ENCODE measurements at regions not wholly inside any gene's neighbourhood (a gene's known extent, or its start where the extent isn't known, plus 50 kb on each side); places are given as distances from the start of the nearest gene placed in this dataset.

GRCh38 chr21:19392390-19392789 is 988.8 kb upstream of the TMPRSS15 start:
- intact Hi-C loops (cut with DNase I): no loop called here
- no peaks in the 10 kb centered on the region for H3K9me3 ChIP-seq
- H3K4me1 ChIP-seq: no peaks in the 10 kb centered on the region
- H3K27ac ChIP-seq (replicated peaks in 1 of 4): no peak overlapping the region
- 55% methylated on average over 4 of the region's 4 CpGs for WGBS
- no peaks in the 10 kb centered on the region for H3K27me3 ChIP-seq
- H3K4me3 ChIP-seq: no peak overlapping the region
- DNase-seq (ENCODE audit: extremely low spot score): no peak
- no peak for TF ChIP-seq EP300 (IDR thresholded peaks at IDR 0.05)
- TF ChIP-seq POLR2A (IDR thresholded peaks at IDR 0.05; ENCODE audit: low read depth): no peak
- H3K36me3 ChIP-seq: no peaks in the 10 kb centered on the region

DNA sequence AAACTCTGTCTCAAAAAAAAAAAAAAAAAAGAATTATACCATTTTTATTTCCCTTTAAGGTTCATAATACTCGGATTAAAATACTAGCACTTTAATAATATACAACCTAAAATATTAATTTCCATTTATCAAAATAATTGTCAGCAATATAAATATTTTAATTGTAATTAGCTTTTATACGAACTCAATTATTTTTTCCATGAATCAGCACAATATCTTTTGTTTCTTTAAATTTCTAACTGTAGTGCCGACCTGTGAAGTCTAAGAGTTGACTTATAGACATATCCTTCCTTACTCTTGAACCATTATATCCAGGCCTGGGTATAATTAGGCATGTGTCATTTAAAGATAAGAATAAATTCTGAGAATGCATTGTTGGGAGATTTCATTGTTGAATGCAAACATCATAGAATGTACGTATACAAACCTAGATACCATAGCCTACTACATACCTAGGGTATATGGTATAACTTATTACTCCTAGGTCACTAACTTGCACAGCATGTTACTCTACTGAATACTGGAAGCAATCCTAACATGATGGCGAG is 996.7 kb upstream of the TMPRSS15 start:
- intact Hi-C loops (cut with DNase I): no loop called here
- no peak overlapping the region for H3K27ac ChIP-seq (replicated peaks in 1 of 4)
- no peaks in the 10 kb centered on the region for H3K36me3 ChIP-seq
- WGBS: 81% methylated on average over 5 of the region's 5 CpGs
- no peak for DNase-seq (ENCODE audit: extremely low spot score)
- H3K27me3 ChIP-seq: no peaks in the 10 kb centered on the region
- H3K4me1 ChIP-seq: no peaks in the 10 kb centered on the region
- no peaks in the 10 kb centered on the region for H3K9me3 ChIP-seq
- no peak overlapping the region for H3K4me3 ChIP-seq
- no peak for TF ChIP-seq EP300 (IDR thresholded peaks at IDR 0.05)
- no peak for TF ChIP-seq POLR2AphosphoS5 (IDR thresholded peaks at IDR 0.05)
- no peak for TF ChIP-seq POLR2A (IDR thresholded peaks at IDR 0.05; ENCODE audit: low read depth)
- TF ChIP-seq, protein P1, sequence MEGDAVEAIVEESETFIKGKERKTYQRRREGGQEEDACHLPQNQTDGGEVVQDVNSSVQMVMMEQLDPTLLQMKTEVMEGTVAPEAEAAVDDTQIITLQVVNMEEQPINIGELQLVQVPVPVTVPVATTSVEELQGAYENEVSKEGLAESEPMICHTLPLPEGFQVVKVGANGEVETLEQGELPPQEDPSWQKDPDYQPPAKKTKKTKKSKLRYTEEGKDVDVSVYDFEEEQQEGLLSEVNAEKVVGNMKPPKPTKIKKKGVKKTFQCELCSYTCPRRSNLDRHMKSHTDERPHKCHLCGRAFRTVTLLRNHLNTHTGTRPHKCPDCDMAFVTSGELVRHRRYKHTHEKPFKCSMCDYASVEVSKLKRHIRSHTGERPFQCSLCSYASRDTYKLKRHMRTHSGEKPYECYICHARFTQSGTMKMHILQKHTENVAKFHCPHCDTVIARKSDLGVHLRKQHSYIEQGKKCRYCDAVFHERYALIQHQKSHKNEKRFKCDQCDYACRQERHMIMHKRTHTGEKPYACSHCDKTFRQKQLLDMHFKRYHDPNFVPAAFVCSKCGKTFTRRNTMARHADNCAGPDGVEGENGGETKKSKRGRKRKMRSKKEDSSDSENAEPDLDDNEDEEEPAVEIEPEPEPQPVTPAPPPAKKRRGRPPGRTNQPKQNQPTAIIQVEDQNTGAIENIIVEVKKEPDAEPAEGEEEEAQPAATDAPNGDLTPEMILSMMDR (IDR thresholded peaks at IDR 0.05): no peak

- Histone ChIP-seq H3K4me1 (no peaks in the 10 kb centered on the region), H3K27me3 (no peaks in the 10 kb centered on the region), H3K9me3 (no peaks in the 10 kb centered on the region), H3K36me3 (no peaks in the 10 kb centered on the region), H3K4me3 (no peak overlapping the region), H3K27ac (replicated peaks in 1 of 4) (no peak overlapping the region)
- TF ChIP-seq EP300 (IDR thresholded peaks at IDR 0.05) (no peak), POLR2AphosphoS5 (IDR thresholded peaks at IDR 0.05) (no peak), POLR2A (IDR thresholded peaks at IDR 0.05; ENCODE audit: low read depth) (no peak)
- TF ChIP-seq, protein P1 (IDR thresholded peaks at IDR 0.05): no peak
- DNase-seq (ENCODE audit: extremely low spot score): no peak
- intact Hi-C loops (cut with DNase I): no loop called here
These were observed 999.3 kb upstream of the TMPRSS15 start for GRCh38 chr21:19402870-19403269.

GRCh38 chr21:19405326-19405725 is 1001.7 kb upstream of the TMPRSS15 start:
- intact Hi-C loops (cut with DNase I): no loop called here
- Histone ChIP-seq H3K4me1 (no peaks in the 10 kb centered on the region), H3K27me3 (no peaks in the 10 kb centered on the region), H3K36me3 (no peaks in the 10 kb centered on the region), H3K9me3 (no peaks in the 10 kb centered on the region), H3K27ac (replicated peaks in 1 of 4) (no peak overlapping the region), H3K4me3 (no peak overlapping the region)
- DNase-seq (ENCODE audit: extremely low spot score): no peak
- no peak for TF ChIP-seq POLR2A (IDR thresholded peaks at IDR 0.05; ENCODE audit: low read depth)
- TF ChIP-seq, protein P1 (IDR thresholded peaks at IDR 0.05): no peak
- TF ChIP-seq POLR2AphosphoS5 (IDR thresholded peaks at IDR 0.05): no peak
- no peak for TF ChIP-seq EP300 (IDR thresholded peaks at IDR 0.05)
- WGBS: 70% methylated on average over 2 of the region's 2 CpGs

DNA sequence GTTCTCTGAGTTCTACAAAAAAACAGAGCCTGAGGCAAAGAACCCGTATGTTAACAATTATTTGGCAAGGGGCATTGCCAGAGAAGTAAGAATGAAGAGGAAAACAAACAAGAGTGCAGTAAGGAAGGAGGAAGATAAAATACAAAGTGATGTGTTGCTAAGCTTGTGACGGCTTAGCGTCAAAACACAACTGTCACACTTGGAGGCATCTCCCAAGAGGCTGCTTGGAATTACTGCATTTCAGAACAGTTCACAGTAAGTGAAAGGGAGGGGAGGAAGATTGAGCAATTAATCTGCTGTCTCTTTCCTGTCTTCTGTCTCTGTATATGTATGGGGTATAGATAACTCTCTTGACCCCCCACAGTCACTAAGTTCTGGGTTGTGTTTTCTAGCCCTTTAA is 1017.0 kb upstream of the TMPRSS15 start:
- Histone ChIP-seq H3K27me3 (no peaks in the 10 kb centered on the region), H3K27ac (replicated peaks in 1 of 4) (no peak overlapping the region), H3K4me3 (no peak overlapping the region), H3K36me3 (no peaks in the 10 kb centered on the region), H3K9me3 (peaks cover 0 to 10% (median 4%) of the 10 kb centered on the region in 4 donors), H3K4me1 (no peaks in the 10 kb centered on the region)
- DNase-seq (ENCODE audit: extremely low spot score): no peak
- intact Hi-C loops (cut with DNase I): no loop called here
- WGBS: 36% methylated on average over 3 of the region's 3 CpGs
- no peak for TF ChIP-seq POLR2AphosphoS5 (IDR thresholded peaks at IDR 0.05)
- TF ChIP-seq POLR2A (IDR thresholded peaks at IDR 0.05; ENCODE audit: low read depth): no peak
- TF ChIP-seq EP300 (IDR thresholded peaks at IDR 0.05): no peak
- TF ChIP-seq, protein P1 (IDR thresholded peaks at IDR 0.05): no peak
